ENCODE measurements at regions not wholly inside any gene's neighbourhood (a gene's known extent, or its start where the extent isn't known, plus 50 kb on each side); places are given as distances from the start of the nearest gene placed in this dataset.

DNA sequence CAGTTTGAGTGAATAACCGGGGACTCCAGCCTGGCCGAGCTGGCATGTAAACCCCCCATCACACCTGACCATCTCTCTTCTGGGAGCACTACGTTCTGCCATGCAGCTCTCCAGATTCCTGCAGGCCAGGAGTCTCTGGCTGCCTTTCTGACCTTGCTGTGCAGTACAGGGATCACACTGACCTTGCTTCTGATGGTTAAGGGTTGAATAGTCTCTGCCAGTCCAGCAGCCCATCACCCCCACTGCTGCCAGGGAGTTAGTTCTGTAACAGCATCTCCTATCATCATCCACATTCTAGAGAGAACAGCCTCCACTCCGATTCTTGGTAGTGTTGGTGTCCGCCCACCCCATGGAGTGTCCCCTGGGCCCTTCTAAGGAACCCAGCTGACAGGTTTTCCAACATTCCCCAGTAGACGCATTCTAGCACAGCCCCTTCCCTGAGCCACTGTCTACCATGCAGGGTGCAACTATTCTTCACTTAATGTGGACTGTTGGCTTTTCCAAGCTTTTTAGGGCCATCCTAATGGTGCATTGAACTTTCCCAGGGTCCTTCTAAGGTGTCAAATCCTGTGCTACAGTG is 109.8 kb downstream of the RIPK4 start:
- CTCF ChIA-PET: no interaction called here
- intact Hi-C loops (cut with micrococcal nuclease): no loop called here
- Mint-ChIP-seq H3K27me3 (peaks cover 3% of the 10 kb centered on the region), H3K4me3 (no peak overlapping the region), H3K9me3 (no peaks in the 10 kb centered on the region), H3K36me3 (no peaks in the 10 kb centered on the region), H3K4me1 (ENCODE audit: low read depth) (no peaks in the 10 kb centered on the region), H3K27ac (no peak overlapping the region)
- POLR2A ChIA-PET: no interaction called here
- no peak for DNase-seq

DNA sequence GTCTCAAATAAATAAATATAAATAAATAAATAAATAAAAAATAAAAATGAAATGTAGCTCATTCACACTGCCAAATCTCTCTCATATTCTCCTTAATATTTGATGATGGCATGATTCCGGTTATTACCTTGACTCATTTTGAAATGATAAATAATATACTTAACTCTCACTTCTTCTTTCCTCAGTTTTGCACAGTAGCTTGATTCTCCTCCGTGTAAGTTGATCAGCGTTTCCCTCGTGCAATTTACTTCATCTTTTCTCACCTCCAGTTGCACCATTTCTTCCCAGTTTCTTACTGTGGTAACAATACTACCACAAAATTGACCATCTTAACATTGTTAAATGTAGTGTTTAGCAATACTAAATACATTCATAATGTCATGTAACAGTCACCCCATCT is 111.6 kb downstream of the RIPK4 start:
- Mint-ChIP-seq H3K4me1 (ENCODE audit: low read depth) (no peaks in the 10 kb centered on the region), H3K27ac (no peak overlapping the region), H3K9me3 (no peaks in the 10 kb centered on the region), H3K27me3 (peaks cover 3% of the 10 kb centered on the region), H3K36me3 (no peaks in the 10 kb centered on the region), H3K4me3 (no peak overlapping the region)
- POLR2A ChIA-PET: no interaction called here
- CTCF ChIA-PET: no interaction called here
- intact Hi-C loops (cut with micrococcal nuclease): no loop called here
- no peak for DNase-seq

DNA sequence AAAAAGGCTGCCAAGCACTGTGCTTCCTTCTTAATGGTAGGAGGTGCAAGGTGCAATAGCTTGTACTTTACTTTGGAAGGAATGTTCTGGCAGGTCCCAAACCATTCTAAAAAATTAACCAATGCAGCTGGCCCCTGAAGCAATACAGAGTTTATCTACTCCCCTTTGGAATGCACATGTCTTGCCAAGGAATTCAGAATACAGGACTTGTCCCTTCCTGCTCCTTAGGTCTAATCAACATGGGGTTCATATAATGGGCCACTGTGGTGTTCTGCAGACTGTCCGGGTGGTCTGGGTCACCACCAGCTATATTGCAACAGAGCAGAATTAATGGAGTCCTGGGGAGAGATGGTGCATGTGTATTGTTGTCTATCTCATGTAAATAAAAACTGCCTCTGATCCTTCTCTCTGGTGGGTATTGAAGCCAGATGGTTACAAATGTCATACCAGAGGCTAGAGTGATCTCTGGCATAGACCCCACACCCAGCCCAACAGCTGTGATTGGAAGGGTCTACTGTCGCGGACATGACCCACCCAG is 112.8 kb downstream of the RIPK4 start:
- intact Hi-C loops (cut with micrococcal nuclease): no loop called here
- no peak for DNase-seq
- peaks cover 1% of the 10 kb centered on the region for H3K27me3 Mint-ChIP-seq
- no peaks in the 10 kb centered on the region for H3K4me1 Mint-ChIP-seq (ENCODE audit: low read depth)
- no peaks in the 10 kb centered on the region for H3K9me3 Mint-ChIP-seq
- CTCF ChIA-PET: no interaction called here
- H3K4me3 Mint-ChIP-seq: no peak overlapping the region
- H3K36me3 Mint-ChIP-seq: no peaks in the 10 kb centered on the region
- POLR2A ChIA-PET: no interaction called here
- H3K27ac Mint-ChIP-seq: no peak overlapping the region

DNA sequence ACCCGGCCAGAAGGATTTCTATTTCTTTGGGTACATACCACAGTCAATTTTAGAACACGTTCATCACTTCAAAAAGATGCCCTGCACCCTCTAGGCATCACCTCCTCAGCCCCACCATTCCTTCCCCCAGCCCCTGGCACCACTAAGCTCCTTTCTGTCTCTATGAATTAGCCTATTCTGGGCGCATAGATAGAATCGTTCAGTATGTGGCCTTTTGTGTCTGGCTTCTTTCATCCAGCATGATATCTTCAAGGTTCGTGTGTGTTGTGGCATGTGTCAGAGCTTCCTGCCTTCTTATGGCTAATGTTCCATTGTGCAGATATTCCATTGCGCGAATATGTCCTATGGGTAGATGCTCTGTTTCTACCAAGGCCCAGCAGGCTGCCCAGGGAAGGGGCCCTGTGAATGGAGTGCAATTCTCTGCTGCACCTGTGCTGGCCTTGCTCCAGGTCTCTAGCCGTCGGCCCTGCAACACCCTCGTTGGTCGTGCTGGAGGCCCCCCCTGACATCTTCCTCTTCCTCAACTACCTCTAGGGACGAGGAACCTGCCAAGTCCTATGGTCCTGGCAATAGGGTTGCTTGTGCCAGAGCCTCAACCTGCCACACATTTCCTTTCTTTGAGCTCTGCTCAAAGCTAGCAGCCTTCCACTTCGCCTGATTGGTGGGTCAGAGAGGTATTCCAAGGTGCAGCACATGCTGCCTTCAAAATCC is 113.5 kb downstream of the RIPK4 start:
- intact Hi-C loops (cut with micrococcal nuclease): no loop called here
- H3K4me3 Mint-ChIP-seq: no peak overlapping the region
- H3K9me3 Mint-ChIP-seq: no peaks in the 10 kb centered on the region
- H3K4me1 Mint-ChIP-seq (ENCODE audit: low read depth): no peaks in the 10 kb centered on the region
- peaks cover 4% of the 10 kb centered on the region for H3K27me3 Mint-ChIP-seq
- H3K27ac Mint-ChIP-seq: no peak overlapping the region
- CTCF ChIA-PET: no interaction called here
- no peak for DNase-seq
- H3K36me3 Mint-ChIP-seq: no peaks in the 10 kb centered on the region
- POLR2A ChIA-PET: no interaction called here

DNA sequence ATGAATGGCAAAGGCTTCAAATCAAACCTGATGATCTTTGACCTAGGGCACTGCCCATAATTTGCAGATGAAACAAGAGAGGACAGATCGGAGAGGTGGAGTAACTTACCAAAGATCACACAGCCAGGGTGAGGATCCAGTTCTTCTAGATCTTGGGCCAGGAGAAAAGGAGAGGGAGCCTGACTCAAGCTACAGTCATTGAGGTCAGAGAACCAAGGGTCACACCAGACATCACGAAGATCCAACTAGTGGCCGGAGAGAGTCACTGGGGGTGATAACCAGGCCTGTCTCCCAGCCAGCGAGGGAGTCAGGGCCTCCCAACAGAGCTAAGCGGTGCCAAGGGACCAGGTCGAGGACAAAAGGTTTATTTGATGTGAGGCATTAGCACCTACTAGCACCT is 115.0 kb downstream of the RIPK4 start:
- Mint-ChIP-seq H3K27me3 (peaks cover 8% of the 10 kb centered on the region), H3K36me3 (no peaks in the 10 kb centered on the region), H3K27ac (no peak overlapping the region), H3K4me1 (ENCODE audit: low read depth) (no peaks in the 10 kb centered on the region), H3K9me3 (no peaks in the 10 kb centered on the region), H3K4me3 (no peak overlapping the region)
- POLR2A ChIA-PET: no interaction called here
- CTCF ChIA-PET: no interaction called here
- intact Hi-C loops (cut with micrococcal nuclease): no loop called here
- no peak for DNase-seq

DNA sequence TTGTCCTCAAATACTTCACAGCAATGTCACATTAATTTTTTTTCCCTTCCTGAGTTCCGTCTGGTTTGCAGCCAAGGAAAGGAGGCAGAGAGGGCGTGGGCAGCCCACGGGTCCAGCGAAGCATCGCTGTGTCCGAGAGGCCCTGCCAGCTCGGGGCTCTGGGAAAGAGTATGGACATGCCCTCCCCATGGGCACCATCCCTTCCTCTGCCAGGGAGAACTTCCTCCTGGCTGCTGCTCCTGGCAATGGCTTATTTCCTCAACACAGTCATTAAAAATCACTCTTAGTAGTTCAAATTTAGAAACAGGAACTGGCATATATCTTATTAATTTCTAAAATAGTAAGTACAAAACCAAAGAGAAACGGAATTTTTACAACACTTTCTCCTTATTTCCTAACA is 115.4 kb downstream of the RIPK4 start:
- ChIA-PET POLR2A (no interaction called here), CTCF (no interaction called here)
- Mint-ChIP-seq H3K9me3 (no peaks in the 10 kb centered on the region), H3K27me3 (peaks cover 8% of the 10 kb centered on the region), H3K4me1 (ENCODE audit: low read depth) (no peaks in the 10 kb centered on the region), H3K27ac (no peak overlapping the region), H3K36me3 (no peaks in the 10 kb centered on the region), H3K4me3 (no peak overlapping the region)
- intact Hi-C loops (cut with micrococcal nuclease): no loop called here
- no peak for DNase-seq

DNA sequence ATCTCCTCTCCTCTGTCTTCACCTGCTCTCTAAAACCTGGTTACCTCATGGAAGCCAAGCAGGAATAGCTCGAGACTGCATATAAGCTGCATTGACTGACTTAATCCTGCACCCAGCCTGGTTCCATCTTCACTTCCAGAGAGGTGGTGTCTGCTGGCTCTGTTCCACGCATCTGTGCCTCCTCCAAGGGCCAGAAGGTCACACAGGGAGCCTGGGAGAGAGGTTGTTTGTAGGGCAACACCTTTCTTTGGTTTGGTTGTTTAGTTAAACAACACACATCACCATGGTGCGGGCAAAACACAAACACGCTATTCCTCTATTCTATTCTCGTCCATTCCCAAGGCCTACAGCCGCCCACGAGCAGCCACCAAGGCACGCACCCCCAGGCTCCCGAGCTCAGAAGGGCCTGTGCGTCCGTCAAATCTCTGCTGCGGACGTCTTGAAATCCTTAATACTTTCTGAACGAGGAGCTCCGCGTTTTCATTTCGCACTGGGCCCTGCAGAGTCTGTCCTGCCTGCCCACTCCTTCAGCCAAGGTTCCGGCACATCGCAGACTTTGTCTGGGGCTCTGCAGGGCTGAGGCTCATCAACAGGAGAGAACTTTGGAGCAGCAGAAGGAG is 116.2 kb downstream of the RIPK4 start:
- no peaks in the 10 kb centered on the region for H3K36me3 Mint-ChIP-seq
- ChIA-PET POLR2A (no interaction called here), CTCF (no interaction called here)
- no peak for DNase-seq
- no peak overlapping the region for H3K4me3 Mint-ChIP-seq
- H3K27ac Mint-ChIP-seq: no peak overlapping the region
- peaks cover 7% of the 10 kb centered on the region for H3K27me3 Mint-ChIP-seq
- no peaks in the 10 kb centered on the region for H3K9me3 Mint-ChIP-seq
- H3K4me1 Mint-ChIP-seq (ENCODE audit: low read depth): no peaks in the 10 kb centered on the region
- intact Hi-C loops (cut with micrococcal nuclease): no loop called here

DNA sequence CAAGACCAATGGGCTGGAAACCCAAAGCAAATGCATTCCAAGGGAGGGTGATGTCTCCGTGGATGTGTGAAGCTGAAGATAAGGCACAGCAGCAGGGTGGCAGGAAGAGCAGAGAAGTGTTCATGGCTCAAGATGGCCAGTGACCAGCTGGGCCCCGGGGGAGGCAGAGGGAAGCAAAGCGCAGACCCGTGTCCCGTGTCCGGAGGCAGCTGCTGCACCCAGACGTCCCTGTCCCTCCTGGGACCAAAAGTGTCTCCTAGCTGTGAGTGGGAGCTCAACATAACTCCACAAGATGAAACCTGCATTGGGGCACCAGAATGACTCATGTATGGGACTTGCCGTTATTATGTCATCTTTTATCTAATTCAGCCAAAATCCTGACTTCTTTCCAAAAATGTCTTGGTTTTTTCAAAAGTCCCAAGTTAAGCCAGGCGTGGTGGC is 118.2 kb downstream of the RIPK4 start:
- H3K36me3 Mint-ChIP-seq: no peaks in the 10 kb centered on the region
- no peak overlapping the region for H3K4me3 Mint-ChIP-seq
- H3K27ac Mint-ChIP-seq: no peak overlapping the region
- H3K9me3 Mint-ChIP-seq: no peaks in the 10 kb centered on the region
- peaks cover 9% of the 10 kb centered on the region for H3K27me3 Mint-ChIP-seq
- DNase-seq: no peak
- ChIA-PET POLR2A (no interaction called here), CTCF (no interaction called here)
- H3K4me1 Mint-ChIP-seq (ENCODE audit: low read depth): no peaks in the 10 kb centered on the region
- intact Hi-C loops (cut with micrococcal nuclease): no loop called here

DNA sequence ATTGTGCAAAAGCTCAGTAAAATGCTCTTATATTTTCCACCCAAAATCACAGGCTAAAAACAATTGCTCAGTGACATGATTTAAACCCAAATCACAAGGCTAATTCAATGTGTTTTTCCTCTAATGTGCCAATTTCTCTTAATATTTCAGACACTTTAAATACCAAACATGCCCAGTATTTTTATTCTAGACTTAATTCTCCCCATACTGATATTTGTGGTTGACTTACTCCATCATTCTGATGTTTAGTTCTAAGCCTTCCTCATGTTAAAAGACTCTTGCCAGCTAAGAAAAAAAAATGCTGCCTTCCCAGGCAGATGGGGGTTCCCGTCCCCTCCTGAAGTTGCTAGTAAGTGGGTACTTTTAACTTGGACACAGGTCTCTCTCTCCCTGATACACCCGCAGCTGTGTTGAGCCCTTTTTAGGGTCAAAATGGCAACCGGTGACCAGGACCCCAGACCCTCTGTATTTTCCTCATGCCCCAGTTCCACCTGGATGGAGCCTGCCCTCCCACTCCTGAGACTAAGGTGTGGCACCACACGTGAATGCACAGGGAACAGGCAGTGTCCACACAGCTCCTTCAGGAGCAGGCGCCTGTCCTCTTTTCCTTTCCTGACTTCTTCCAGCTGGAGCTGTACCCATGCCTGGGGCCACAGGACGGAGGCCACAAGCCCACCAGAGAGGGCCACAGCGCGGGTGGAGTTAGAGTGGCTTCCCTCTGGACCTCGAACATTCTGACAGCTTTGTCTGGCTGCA is 118.9 kb downstream of the RIPK4 start:
- DNase-seq: no peak
- Mint-ChIP-seq H3K27ac (no peak overlapping the region), H3K4me3 (no peak overlapping the region), H3K9me3 (no peaks in the 10 kb centered on the region), H3K4me1 (ENCODE audit: low read depth) (no peaks in the 10 kb centered on the region), H3K27me3 (peaks cover 9% of the 10 kb centered on the region), H3K36me3 (no peaks in the 10 kb centered on the region)
- intact Hi-C loops (cut with micrococcal nuclease): no loop called here
- ChIA-PET POLR2A (no interaction called here), CTCF (no interaction called here)

DNA sequence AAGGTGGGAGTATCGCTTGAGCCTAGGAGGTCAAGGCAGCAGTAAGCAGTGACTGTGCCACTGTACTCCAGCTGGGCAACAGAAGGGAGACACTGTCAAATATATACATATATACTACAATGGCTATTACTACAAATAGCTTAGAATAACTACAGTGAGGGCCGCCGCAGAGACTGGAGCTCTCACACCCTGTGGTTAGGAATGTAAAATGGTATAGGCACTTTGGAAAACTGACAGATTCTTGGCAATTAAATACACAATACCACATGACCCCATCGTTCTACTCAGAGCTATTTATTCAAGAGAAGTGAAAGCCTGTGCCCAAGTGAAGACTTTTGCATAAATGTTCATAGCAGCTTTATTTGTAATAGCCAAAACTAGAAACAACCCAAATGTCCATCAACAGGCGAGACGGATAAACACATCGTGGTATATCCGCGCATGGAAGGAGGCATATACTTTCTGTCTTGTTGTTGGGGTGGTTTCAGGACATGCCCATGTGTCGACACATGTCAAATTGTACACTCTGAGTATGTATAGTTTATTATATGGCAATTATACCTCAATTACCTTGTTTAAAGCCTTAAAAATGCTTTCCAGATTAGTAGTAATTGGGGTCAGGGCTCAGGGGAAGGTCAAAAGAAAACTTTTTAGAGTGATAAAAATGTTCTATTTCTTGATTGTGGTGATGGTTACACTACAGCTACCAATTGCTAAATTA is 123.4 kb downstream of the RIPK4 start:
- peaks cover 24% of the 10 kb centered on the region for H3K27me3 Mint-ChIP-seq

DNA sequence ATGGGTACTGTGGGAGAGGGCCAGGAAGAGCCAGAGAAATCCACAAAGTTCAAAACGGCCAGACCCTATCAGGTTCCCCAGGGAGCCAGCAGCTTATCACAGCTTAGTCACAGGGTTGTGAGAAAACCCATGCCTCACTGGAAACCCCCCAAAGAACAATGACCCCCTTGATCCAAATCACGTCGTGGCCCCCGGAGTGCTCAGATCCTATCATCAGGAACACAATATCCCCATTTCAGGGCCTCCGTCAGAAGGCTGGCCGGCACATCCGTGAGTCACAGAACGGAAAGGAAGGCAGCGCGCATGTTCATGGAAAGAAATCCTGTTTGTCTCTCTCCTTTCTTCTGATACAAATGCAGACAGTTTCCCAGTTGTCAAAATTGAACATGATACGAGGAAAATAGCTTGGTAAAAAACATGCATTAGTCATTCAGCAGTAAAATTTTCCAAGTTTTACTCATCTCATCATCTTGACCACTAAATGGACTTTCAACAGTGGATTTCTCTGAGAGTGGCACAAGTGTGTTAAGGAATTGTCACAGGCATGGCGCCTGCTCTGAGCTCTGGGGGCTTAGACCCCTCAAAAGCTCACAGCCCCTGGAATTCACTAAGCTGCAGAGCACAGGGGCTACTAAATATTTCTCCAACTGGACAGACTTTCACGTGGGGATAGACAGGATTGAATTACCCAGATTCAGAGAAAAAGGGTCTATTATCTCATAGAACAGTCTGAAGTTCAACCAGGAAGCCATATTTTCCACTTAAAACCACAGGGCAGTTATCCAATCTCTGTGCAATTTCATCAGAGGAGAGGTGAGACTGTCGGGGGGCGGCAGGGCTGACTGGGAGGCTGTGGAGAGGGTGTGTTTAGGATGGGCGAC is 124.8 kb downstream of the RIPK4 start:
- Mint-ChIP-seq H3K9me3 (no peaks in the 10 kb centered on the region), H3K4me1 (ENCODE audit: low read depth) (no peaks in the 10 kb centered on the region), H3K27ac (no peak overlapping the region), H3K36me3 (no peaks in the 10 kb centered on the region), H3K4me3 (no peak overlapping the region), H3K27me3 (peaks cover 19% of the 10 kb centered on the region)
- ChIA-PET CTCF (interaction anchor here (0.6 kb wide), 1 partner anchor 389 kb away, joined by 3 read pairs; no protein-coding TSS in a partner anchor), POLR2A (no interaction called here)
- no peak for DNase-seq
- intact Hi-C loops (cut with micrococcal nuclease): no loop called here

More for the DNA sequence above, 123.4 kb downstream of the RIPK4 start:
- no peak overlapping the region for H3K27ac Mint-ChIP-seq
- H3K9me3 Mint-ChIP-seq: no peaks in the 10 kb centered on the region
- ChIA-PET CTCF (no interaction called here), POLR2A (no interaction called here)
- intact Hi-C loops (cut with micrococcal nuclease): no loop called here
- H3K4me1 Mint-ChIP-seq (ENCODE audit: low read depth): no peaks in the 10 kb centered on the region
- H3K4me3 Mint-ChIP-seq: no peak overlapping the region
- DNase-seq: no peak
- no peaks in the 10 kb centered on the region for H3K36me3 Mint-ChIP-seq

Data from activated CD4-positive, alpha-beta memory T cell treated with anti-CD3 and anti-CD28 coated beads for 36 hours (primary cell).